Adrenal gland (tissue), 9 donors: ENCODE measurements at regions not wholly inside any gene's neighbourhood (a gene's known extent, or its start where the extent isn't known, plus 50 kb on each side); places are given as distances from the start of the nearest gene placed in this dataset.
"Not testable (repeated sequence)": the region's sequence is repeated elsewhere in the genome, so short reads cannot be mapped to it uniquely, and the experiment has no call there.

Source experiments
- DNase-seq, 7 donors: peaks; one replicate each; pipeline ENCODE4 v3.0.0-alpha.2; 2019 to 2020
- H3K27ac ChIP-seq, 5 donors: fragments of 200-600 bp; sonication (generic) in 4 of 5; 1 replicate in 3 of 5; 2 replicates in 2 of 5; pipeline versions ENCODE4 v1.5.1 to v1.8.0; 2016 to 2020; ENCODE audit warnings: mild to moderate bottlenecking in 1 of 5
- H3K27me3 ChIP-seq: fragments of 200-600 bp; 2 replicates; pipeline ENCODE4 v1.8.0; 2021
- H3K36me3 ChIP-seq, 2 donors: fragments of 200-600 bp; replicated peaks in 1 of 2; 1 replicate in 1 of 2; 2 replicates in 1 of 2; pipeline versions ENCODE4 v1.5.1 to v1.8.0; 2018 to 2022
- H3K4me1 ChIP-seq, 2 donors: fragments of 200-600 bp; replicated peaks in 1 of 2; 1 replicate in 1 of 2; 2 replicates in 1 of 2; pipeline versions ENCODE4 v1.5.1 to v1.8.0; 2018 to 2021
- H3K4me3 ChIP-seq, 4 donors: fragments of 200-600 bp; sonication (generic) in 3 of 4; one replicate each; pipeline ENCODE4 v1.5.1; 2016 to 2018
- H3K9me3 ChIP-seq, 3 donors: fragments of 200-600 bp; sonication (generic) in 1 of 3; replicated peaks in 1 of 3; 1 replicate in 2 of 3; 2 replicates in 1 of 3; pipeline versions ENCODE4 v1.5.1 to v1.8.0; 2016 to 2021
- POLR2A ChIP-seq, 2 donors: fragments of 450-650 bp; IDR thresholded peaks; one replicate each; pipeline ENCODE4 v1.6.1; 2017; ENCODE audit warnings: antibody characterized with exemption in 2 of 2, mild to moderate bottlenecking in 2 of 2, moderate library complexity in 1 of 2
- WGBS, 4 donors: extraction: QIAGEN DNeasy Blood & Tissue Kit in 2 of 4; methylation state at CpG; one replicate each; pipeline versions ENCODE4 v1.1.5 to v1.1.7; 2013 to 2017; 5-methylcytosine and 5-hydroxymethylcytosine counted together
- intact Hi-C, 2 donors: fragments of 100-400 bp; cut with DNase I; formaldehyde crosslinking; loops; one replicate each; pipeline versions ENCODE4 v1.14.1 to v1.15.0; 2022 to 2023
- TF ChIP-seq, protein P1 (sequence below), 6 experiments: fragments of 450-650 bp in 4 of 6; fragments of 200-600 bp in 2 of 6; sonication (generic) in 1 of 6; IDR thresholded peaks; 1 replicate in 5 of 6; 2 replicates in 1 of 6; pipeline versions ENCODE4 v1.5.1 to v1.8.0; 2016 to 2021; ENCODE audit warnings: antibody characterized with exemption in 6 of 6, mild to moderate bottlenecking in 2 of 6, moderate library complexity in 1 of 6
- donor health status: healthy with polysubstance abuse.
- donor health status: Bipolar disorder and iron deficiency.
- donor health status: DM: yes; HTN: yes; CAD: no.
- donor health status: DM: no; HTN: no; CAD: no.
- donor health status: DM: no; HTN: no; CAD: no.

GRCh38 chr1:199087144-199087543 lies 448.3 kb downstream of the PTPRC start:
- no peak overlapping the region for H3K4me3 ChIP-seq
- TF ChIP-seq POLR2A (IDR thresholded peaks at IDR 0.05), result no peak
- TF ChIP-seq, protein P1, sequence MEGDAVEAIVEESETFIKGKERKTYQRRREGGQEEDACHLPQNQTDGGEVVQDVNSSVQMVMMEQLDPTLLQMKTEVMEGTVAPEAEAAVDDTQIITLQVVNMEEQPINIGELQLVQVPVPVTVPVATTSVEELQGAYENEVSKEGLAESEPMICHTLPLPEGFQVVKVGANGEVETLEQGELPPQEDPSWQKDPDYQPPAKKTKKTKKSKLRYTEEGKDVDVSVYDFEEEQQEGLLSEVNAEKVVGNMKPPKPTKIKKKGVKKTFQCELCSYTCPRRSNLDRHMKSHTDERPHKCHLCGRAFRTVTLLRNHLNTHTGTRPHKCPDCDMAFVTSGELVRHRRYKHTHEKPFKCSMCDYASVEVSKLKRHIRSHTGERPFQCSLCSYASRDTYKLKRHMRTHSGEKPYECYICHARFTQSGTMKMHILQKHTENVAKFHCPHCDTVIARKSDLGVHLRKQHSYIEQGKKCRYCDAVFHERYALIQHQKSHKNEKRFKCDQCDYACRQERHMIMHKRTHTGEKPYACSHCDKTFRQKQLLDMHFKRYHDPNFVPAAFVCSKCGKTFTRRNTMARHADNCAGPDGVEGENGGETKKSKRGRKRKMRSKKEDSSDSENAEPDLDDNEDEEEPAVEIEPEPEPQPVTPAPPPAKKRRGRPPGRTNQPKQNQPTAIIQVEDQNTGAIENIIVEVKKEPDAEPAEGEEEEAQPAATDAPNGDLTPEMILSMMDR (IDR thresholded peaks at IDR 0.05), result no peak

DNA sequence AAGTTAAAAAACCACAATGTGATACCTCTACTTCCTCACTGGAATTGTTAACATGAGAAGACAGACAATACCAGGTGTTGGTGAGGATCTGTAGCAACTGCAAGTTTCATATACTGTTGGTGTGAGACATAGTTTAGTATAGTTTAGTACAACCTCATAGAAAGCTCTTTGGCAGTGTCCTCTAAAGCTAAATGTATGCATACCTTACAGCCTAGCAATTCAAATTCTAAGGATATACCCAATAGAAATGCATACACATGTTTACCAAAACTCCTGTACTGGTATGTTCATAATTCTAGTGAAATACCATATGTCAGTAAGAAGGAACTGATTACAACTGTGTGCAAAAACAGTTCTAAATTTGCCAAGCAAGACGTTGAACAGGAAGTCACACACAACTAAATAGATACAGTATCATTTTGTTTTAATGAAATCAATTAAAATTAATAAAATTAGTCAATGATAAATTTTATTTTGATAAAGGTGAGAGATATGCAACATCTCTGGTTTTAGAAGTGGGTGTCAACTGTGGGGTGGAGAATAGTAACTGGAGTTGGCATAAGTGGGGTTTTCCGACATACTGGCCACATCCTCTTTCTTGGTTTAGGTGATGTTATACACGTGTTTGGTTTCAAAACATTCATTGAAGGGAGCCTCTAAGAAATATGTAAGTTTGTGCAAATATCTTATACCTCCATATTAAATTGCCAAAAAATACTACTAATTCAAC lies 450.7 kb downstream of the PTPRC start:
- WGBS, 4 donors, result 51 to 63% (median 53%) methylated on average over 3 of the region's 3 CpGs
- Histone ChIP-seq H3K36me3 (no peaks in the 10 kb centered on the region), H3K4me1 (no peaks in the 10 kb centered on the region), H3K27ac (no peak overlapping the region), H3K4me3 (no peak overlapping the region), H3K9me3 (no peaks in the 10 kb centered on the region), H3K27me3 (no peaks in the 10 kb centered on the region)
- DNase-seq, result no peak
- intact Hi-C loops, result no loop called here
- no peak for TF ChIP-seq POLR2A (IDR thresholded peaks at IDR 0.05)
- TF ChIP-seq, protein P1 (IDR thresholded peaks at IDR 0.05), result no peak

More at GRCh38 chr1:199087144-199087543, 448.3 kb downstream of the PTPRC start:
- no peak for DNase-seq
- WGBS, 4 donors, result 79 to 84% (median 83%) methylated on average over 2 of the region's 2 CpGs
- H3K27ac ChIP-seq, result no peak overlapping the region
- intact Hi-C loops, result no loop called here
- H3K36me3 ChIP-seq, result no peaks in the 10 kb centered on the region
- H3K27me3 ChIP-seq, result no peaks in the 10 kb centered on the region
- peaks cover 0 to 8% of the 10 kb centered on the region in 2 donors for H3K4me1 ChIP-seq
- no peaks in the 10 kb centered on the region for H3K9me3 ChIP-seq

DNA sequence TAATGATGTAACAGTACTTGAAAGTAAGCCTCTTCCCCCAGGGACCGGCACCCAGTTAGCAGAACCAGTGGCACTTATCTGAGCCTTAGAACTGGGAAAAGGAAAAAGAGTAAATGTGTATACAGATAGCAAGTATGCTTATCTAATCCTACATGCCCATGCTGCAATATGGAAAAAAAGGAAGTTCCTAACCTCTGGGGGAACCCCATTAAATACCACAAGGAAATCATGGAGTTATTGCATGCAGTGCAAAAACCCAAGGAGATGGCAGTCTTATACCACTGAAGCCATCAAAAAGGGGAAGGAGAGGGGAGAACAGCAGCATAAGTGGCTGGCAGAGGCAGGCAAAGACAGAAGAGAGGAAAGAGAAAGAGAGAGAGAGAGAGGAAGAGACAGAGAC lies 456.8 kb downstream of the PTPRC start:
- H3K36me3 ChIP-seq, H3K27me3 ChIP-seq, H3K27ac ChIP-seq, DNase-seq, H3K9me3 ChIP-seq, H3K4me1 ChIP-seq, intact Hi-C loops, H3K4me3 ChIP-seq: not testable (repeated sequence)
- 56 to 71% (median 64%) methylated on average over 1 of the region's 1 CpG for WGBS, 4 donors

DNA sequence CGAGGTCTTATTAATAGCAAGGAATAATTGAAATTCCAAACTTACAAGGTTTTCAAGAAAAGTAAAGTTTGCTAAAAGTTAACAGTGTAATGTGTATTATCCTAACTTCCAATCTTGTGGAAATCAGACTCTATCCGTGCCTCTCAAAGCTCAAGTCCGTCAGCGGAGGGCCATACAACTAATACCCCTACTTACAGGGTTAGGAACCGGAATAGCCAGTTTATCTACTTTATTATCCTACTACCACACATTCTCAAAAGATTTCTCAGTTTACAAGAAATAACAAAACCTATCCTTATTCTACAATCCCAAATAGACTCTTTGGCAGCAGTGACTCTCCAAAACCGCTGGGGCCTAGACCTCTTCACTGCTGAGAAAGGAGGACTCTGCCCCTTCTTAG lies 457.8 kb downstream of the PTPRC start:
- DNase-seq, result no peak
- H3K27me3 ChIP-seq, result no peaks in the 10 kb centered on the region
- 83 to 88% (median 84%) methylated on average over 6 of the region's 6 CpGs for WGBS, 4 donors
- TF ChIP-seq POLR2A (IDR thresholded peaks at IDR 0.05), result no peak
- TF ChIP-seq, protein P1 (IDR thresholded peaks at IDR 0.05), result no peak
- intact Hi-C loops, result no loop called here
- H3K36me3 ChIP-seq, result no peaks in the 10 kb centered on the region
- no peaks in the 10 kb centered on the region for H3K9me3 ChIP-seq
- H3K4me3 ChIP-seq, result no peak overlapping the region
- H3K4me1 ChIP-seq, result no peaks in the 10 kb centered on the region
- H3K27ac ChIP-seq, result no peak overlapping the region

- TF ChIP-seq, protein P1 (IDR thresholded peaks at IDR 0.05), result no peak
- TF ChIP-seq POLR2A (IDR thresholded peaks at IDR 0.05), result no peak
- no peak overlapping the region for H3K4me3 ChIP-seq
- WGBS, 4 donors, result 75 to 83% (median 81%) methylated on average over 5 of the region's 5 CpGs
- H3K4me1 ChIP-seq, result no peaks in the 10 kb centered on the region
- H3K27me3 ChIP-seq, result no peaks in the 10 kb centered on the region
- no peak for DNase-seq
- no peaks in the 10 kb centered on the region for H3K9me3 ChIP-seq
- no peak overlapping the region for H3K27ac ChIP-seq
- intact Hi-C loops, result no loop called here
- no peaks in the 10 kb centered on the region for H3K36me3 ChIP-seq
Observed at GRCh38 chr1:199098468-199098867, 459.6 kb downstream of the PTPRC start.
